ENCODE measurements at regions not wholly inside any gene's neighbourhood (a gene's known extent, or its start where the extent isn't known, plus 50 kb on each side); places are given as distances from the start of the nearest gene placed in this dataset.

DNA sequence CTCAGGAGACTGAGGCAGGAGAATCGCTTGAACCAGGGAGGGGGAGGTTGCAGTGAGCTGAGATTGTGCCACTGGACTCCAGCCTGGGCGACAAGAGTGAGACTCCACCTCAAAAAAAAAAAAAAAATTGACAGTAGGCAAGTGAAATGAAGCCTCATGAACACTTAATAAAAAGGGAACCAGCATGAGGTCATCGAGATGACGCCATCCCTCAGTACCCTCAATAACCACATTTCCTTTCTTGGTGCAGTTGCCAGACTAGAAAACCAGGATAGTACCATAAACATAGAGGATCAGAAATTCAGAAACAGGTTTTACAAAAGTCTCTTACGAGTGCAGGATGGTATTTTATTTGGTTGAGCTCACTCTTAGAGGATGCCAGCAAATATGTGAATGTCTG is 584.1 kb downstream of the MAFB start:
- DNase-seq (ENCODE audit: low read depth in 4 of 6, low spot score in 6 of 6), result no peak
- H3K27me3 ChIP-seq (ENCODE audit: control insufficient read depth, insufficient read depth, low read length), result no peaks in the 10 kb centered on the region
- no CpG with 5 or more reads among the region's 5 CpGs for WGBS (ENCODE audit: insufficient coverage)
- H3K4me1 ChIP-seq (ENCODE audit: control insufficient read depth, insufficient read depth, low read length), result no peaks in the 10 kb centered on the region
- H3K9me3 ChIP-seq (ENCODE audit: control insufficient read depth, insufficient read depth, low read length), result no peaks in the 10 kb centered on the region
- H3K36me3 ChIP-seq (ENCODE audit: control insufficient read depth, insufficient read depth, low read length), result no peaks in the 10 kb centered on the region
- no peak overlapping the region for H3K4me3 ChIP-seq (ENCODE audit: low read depth, low read length)
- H3K27ac ChIP-seq (ENCODE audit: low read depth, low read length), result no peak overlapping the region

DNA sequence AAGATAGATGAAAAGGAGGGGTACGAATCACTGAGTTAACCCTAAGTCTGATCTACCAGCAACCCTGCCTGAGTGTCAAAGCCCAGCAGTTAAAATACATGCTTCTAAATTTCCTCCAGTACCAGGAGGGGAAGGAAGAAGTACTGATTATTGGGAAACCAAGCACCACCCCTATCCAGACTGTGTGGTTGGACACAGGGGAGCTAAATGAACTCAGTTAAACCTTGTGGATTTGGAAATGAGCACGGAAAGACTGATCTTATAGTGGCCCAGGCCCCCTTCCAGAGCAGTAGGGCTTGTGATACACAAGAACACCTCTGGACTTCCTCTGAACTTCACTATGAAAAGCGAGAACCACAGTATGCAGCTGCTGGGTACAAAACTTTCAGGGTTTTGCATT is 585.6 kb downstream of the MAFB start:
- WGBS (ENCODE audit: insufficient coverage), result 94% methylated on average over 2 of the region's 3 CpGs
- DNase-seq (ENCODE audit: low read depth in 4 of 6, low spot score in 6 of 6), result no peak
- no peak overlapping the region for H3K27ac ChIP-seq (ENCODE audit: low read depth, low read length)
- no peaks in the 10 kb centered on the region for H3K4me1 ChIP-seq (ENCODE audit: control insufficient read depth, insufficient read depth, low read length)
- no peaks in the 10 kb centered on the region for H3K36me3 ChIP-seq (ENCODE audit: control insufficient read depth, insufficient read depth, low read length)
- no peaks in the 10 kb centered on the region for H3K9me3 ChIP-seq (ENCODE audit: control insufficient read depth, insufficient read depth, low read length)
- H3K27me3 ChIP-seq (ENCODE audit: control insufficient read depth, insufficient read depth, low read length), result no peaks in the 10 kb centered on the region
- H3K4me3 ChIP-seq (ENCODE audit: low read depth, low read length), result no peak overlapping the region

DNA sequence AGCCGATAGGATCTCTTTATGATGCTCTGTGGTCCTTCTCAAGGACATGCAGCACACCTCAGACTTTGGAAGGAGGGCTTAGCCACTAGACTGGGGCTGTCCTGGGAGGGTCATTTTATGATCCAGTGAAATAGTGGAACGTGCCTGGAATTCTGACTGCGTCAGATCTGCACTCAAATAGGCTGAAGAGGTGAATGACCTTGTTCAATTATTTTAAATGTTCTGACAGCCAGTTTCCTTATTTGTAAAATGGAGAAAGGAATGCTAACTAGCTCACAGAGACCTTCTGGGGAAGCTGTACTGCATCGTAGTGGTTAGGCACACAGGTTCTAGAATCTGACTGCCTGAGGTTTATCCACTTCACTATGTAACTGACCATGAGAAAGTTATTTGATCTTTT is 587.5 kb downstream of the MAFB start:
- H3K27ac ChIP-seq (ENCODE audit: low read depth, low read length), result no peak overlapping the region
- WGBS (ENCODE audit: insufficient coverage), result 67% methylated on average over 3 of the region's 4 CpGs

DNA sequence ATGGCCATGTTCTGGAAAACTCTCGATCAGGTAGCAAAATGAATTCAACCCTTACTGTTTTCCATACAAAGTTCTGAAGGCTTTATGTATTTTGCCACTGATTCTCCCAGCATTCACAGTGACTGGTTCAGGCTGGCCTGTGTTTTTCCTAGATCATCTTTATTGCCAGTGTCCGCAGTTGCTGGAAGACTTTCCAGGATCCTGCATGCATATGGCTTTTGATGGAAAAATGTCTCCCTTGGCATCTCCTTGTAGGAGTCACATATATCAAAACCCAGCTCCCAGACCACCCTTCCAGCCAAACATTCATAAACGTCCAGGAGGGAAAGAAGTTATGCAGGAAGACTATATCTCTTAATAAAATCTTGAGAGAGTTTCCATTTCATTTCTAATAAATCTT is 588.8 kb downstream of the MAFB start:
- peak in 1 of 6 donors; percentile 9 for DNase-seq (ENCODE audit: low read depth in 4 of 6, low spot score in 6 of 6)
- no peaks in the 10 kb centered on the region for H3K9me3 ChIP-seq (ENCODE audit: control insufficient read depth, insufficient read depth, low read length)
- no peak overlapping the region for H3K27ac ChIP-seq (ENCODE audit: low read depth, low read length)
- H3K27me3 ChIP-seq (ENCODE audit: control insufficient read depth, insufficient read depth, low read length), result no peaks in the 10 kb centered on the region
- 92% methylated on average over 2 of the region's 3 CpGs for WGBS (ENCODE audit: insufficient coverage)
- no peaks in the 10 kb centered on the region for H3K4me1 ChIP-seq (ENCODE audit: control insufficient read depth, insufficient read depth, low read length)
- no peak overlapping the region for H3K4me3 ChIP-seq (ENCODE audit: low read depth, low read length)
- no peaks in the 10 kb centered on the region for H3K36me3 ChIP-seq (ENCODE audit: control insufficient read depth, insufficient read depth, low read length)

More for the DNA sequence above, 587.5 kb downstream of the MAFB start:
- DNase-seq (ENCODE audit: low read depth in 4 of 6, low spot score in 6 of 6), result peak in 1 of 6 donors; percentile 9
- Histone ChIP-seq H3K4me1 (ENCODE audit: control insufficient read depth, insufficient read depth, low read length) (no peaks in the 10 kb centered on the region), H3K4me3 (ENCODE audit: low read depth, low read length) (no peak overlapping the region), H3K27me3 (ENCODE audit: control insufficient read depth, insufficient read depth, low read length) (no peaks in the 10 kb centered on the region), H3K36me3 (ENCODE audit: control insufficient read depth, insufficient read depth, low read length) (no peaks in the 10 kb centered on the region), H3K9me3 (ENCODE audit: control insufficient read depth, insufficient read depth, low read length) (no peaks in the 10 kb centered on the region)

DNA sequence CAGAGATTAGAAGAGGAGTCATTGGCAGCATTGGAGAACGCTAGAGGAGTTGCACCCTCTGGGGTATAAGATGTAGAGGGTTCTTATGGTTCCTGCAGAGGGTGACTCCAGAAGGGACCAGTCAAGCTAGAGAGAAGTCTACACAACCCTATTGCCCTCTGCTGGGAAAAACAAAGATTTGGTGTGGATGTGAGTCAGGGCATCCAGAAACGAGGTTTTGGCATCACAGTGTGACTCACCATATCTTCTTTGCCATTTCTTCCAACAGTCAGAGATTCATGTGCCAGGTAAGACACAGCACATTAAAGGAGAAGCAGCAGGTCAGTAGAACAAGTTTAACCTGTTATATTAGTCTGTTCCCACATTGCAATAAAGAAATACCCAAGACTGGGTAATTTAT is 598.8 kb downstream of the MAFB start:
- Histone ChIP-seq H3K4me1 (ENCODE audit: control insufficient read depth, insufficient read depth, low read length) (no peaks in the 10 kb centered on the region), H3K9me3 (ENCODE audit: control insufficient read depth, insufficient read depth, low read length) (peaks cover 4% of the 10 kb centered on the region), H3K4me3 (ENCODE audit: low read depth, low read length) (no peak overlapping the region), H3K27ac (ENCODE audit: low read depth, low read length) (no peak overlapping the region), H3K27me3 (ENCODE audit: control insufficient read depth, insufficient read depth, low read length) (no peaks in the 10 kb centered on the region), H3K36me3 (ENCODE audit: control insufficient read depth, insufficient read depth, low read length) (no peaks in the 10 kb centered on the region)
- DNase-seq (ENCODE audit: low read depth in 4 of 6, low spot score in 6 of 6), result no peak
- WGBS (ENCODE audit: insufficient coverage), result 14% methylated on average over 1 of the region's 2 CpGs

DNA sequence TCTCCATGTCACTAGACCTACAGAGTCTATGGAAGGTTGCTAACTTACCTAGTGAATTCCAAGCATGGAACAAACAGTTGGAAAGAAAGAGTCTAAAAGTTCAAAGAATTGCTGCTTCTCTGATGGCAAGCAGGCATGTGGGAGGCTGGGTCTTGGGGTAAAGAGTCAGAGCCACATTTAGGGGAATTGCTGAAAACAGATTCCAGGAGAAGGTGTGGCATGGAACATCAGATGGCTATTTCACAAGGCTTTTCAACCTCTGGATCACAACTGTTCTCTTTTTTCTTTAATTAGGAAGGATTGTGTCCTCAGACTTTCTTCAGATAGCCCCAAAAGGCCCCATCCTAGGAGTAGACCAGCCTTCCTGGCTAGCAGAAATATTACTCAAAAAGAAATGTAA is 601.5 kb downstream of the MAFB start:
- Histone ChIP-seq H3K27me3 (ENCODE audit: control insufficient read depth, insufficient read depth, low read length) (no peaks in the 10 kb centered on the region), H3K9me3 (ENCODE audit: control insufficient read depth, insufficient read depth, low read length) (peaks cover 4% of the 10 kb centered on the region), H3K4me3 (ENCODE audit: low read depth, low read length) (no peak overlapping the region), H3K4me1 (ENCODE audit: control insufficient read depth, insufficient read depth, low read length) (no peaks in the 10 kb centered on the region), H3K27ac (ENCODE audit: low read depth, low read length) (no peak overlapping the region), H3K36me3 (ENCODE audit: control insufficient read depth, insufficient read depth, low read length) (no peaks in the 10 kb centered on the region)
- DNase-seq (ENCODE audit: low read depth in 4 of 6, low spot score in 6 of 6), result no peak

DNA sequence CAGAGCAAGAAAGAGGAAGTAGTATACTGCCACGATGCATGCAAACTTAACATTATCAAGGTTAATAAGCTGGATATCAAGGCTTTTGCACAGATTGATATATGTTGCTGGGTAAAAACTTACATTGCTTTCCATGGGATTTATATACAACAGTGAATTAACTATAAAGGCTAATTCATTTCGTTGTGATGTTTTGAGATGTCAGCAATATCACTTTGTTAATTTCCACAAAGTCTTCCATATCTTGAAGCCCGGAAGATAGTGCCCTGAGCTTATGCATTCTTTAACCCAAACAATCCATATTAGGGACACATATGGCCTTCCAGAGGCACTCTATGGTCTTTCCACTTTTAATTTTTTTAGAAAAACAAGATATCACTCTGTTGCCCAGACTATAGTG is 603.5 kb downstream of the MAFB start:
- WGBS (ENCODE audit: insufficient coverage), result 100% methylated on average over 1 of the region's 3 CpGs
- no peak for DNase-seq (ENCODE audit: low read depth in 4 of 6, low spot score in 6 of 6)
- Histone ChIP-seq H3K27ac (ENCODE audit: low read depth, low read length) (no peak overlapping the region), H3K9me3 (ENCODE audit: control insufficient read depth, insufficient read depth, low read length) (no peaks in the 10 kb centered on the region), H3K4me3 (ENCODE audit: low read depth, low read length) (no peak overlapping the region), H3K36me3 (ENCODE audit: control insufficient read depth, insufficient read depth, low read length) (no peaks in the 10 kb centered on the region), H3K4me1 (ENCODE audit: control insufficient read depth, insufficient read depth, low read length) (no peaks in the 10 kb centered on the region), H3K27me3 (ENCODE audit: control insufficient read depth, insufficient read depth, low read length) (no peaks in the 10 kb centered on the region)

DNA sequence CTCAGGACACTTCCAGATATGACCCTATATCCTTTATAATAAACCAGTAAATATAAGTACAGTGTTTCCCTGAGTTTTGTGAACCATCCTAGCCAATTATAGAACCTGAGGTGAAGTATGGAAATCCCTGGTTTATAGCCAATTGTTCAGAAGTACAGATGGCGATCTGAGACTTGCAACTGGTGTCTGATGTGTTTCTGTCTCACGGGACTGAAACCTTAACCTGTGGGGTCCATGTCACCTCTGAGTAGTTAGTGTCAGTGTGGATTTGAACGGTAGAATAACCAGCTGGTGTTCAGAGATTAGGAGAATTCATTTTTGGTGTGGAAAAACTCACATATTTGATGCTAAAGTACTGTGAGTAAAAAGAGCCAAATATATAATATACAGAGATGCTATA is 606.6 kb downstream of the MAFB start:
- DNase-seq (ENCODE audit: low read depth in 4 of 6, low spot score in 6 of 6), result no peak
- Histone ChIP-seq H3K4me3 (ENCODE audit: low read depth, low read length) (no peak overlapping the region), H3K27ac (ENCODE audit: low read depth, low read length) (no peak overlapping the region), H3K27me3 (ENCODE audit: control insufficient read depth, insufficient read depth, low read length) (no peaks in the 10 kb centered on the region), H3K36me3 (ENCODE audit: control insufficient read depth, insufficient read depth, low read length) (no peaks in the 10 kb centered on the region), H3K9me3 (ENCODE audit: control insufficient read depth, insufficient read depth, low read length) (no peaks in the 10 kb centered on the region), H3K4me1 (ENCODE audit: control insufficient read depth, insufficient read depth, low read length) (no peaks in the 10 kb centered on the region)
- 91% methylated on average over 2 of the region's 3 CpGs for WGBS (ENCODE audit: insufficient coverage)

DNA sequence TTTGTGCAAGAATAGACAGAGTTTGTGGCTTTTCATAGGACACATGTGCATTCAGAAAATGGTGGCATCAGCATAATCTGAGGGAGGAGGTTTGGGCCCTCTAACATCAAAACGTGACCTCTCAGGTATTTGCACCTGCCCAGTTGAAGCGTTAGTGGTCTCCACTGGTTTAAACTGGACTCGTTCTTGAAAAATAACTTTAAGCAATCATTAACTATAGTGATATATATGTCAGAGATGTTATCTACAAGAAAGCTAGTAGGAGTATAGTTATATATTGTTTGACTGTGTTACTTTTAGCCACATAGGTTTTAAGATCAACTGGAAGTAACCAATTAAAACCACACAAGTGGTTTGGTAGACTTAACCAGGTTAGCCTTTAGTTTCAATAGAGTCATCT is 607.4 kb downstream of the MAFB start:
- H3K27me3 ChIP-seq (ENCODE audit: control insufficient read depth, insufficient read depth, low read length), result no peaks in the 10 kb centered on the region
- H3K27ac ChIP-seq (ENCODE audit: low read depth, low read length), result no peak overlapping the region
- no peak overlapping the region for H3K4me3 ChIP-seq (ENCODE audit: low read depth, low read length)
- no CpG with 5 or more reads among the region's 3 CpGs for WGBS (ENCODE audit: insufficient coverage)
- no peaks in the 10 kb centered on the region for H3K36me3 ChIP-seq (ENCODE audit: control insufficient read depth, insufficient read depth, low read length)
- no peaks in the 10 kb centered on the region for H3K4me1 ChIP-seq (ENCODE audit: control insufficient read depth, insufficient read depth, low read length)
- DNase-seq (ENCODE audit: low read depth in 4 of 6, low spot score in 6 of 6), result no peak
- H3K9me3 ChIP-seq (ENCODE audit: control insufficient read depth, insufficient read depth, low read length), result no peaks in the 10 kb centered on the region

DNA sequence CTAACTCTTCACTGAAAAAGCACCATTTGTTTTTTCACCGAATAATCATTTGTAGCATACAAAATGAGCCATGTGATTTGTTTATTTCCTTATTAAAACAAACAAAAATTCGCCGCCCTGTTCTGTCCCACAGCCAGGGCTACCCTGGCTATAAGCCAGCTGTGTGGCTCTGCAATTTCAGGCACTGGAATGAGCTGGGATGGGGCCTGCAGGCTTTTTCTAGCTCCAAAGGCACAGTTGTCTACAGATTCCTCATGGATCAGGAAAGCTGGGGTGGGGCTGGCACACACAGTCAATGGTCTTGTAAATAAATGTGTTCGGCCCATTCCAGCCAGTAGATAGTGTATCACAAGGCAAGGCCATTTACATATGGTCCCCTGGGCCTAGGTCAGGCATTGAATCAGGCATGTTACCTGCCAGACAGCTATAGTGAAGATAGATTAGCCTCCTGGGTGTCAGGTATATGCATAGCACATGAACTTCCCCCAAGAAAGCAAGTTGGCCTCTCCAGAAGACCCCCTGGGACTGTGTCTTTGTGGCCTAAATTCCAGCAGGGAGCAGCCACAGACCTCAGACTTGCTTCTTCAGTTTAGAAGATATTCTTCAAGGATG is 608.9 kb downstream of the MAFB start:
- WGBS (ENCODE audit: insufficient coverage), result 63% methylated on average over 3 of the region's 4 CpGs
- Histone ChIP-seq H3K4me3 (ENCODE audit: low read depth, low read length) (no peak overlapping the region), H3K9me3 (ENCODE audit: control insufficient read depth, insufficient read depth, low read length) (no peaks in the 10 kb centered on the region), H3K36me3 (ENCODE audit: control insufficient read depth, insufficient read depth, low read length) (no peaks in the 10 kb centered on the region), H3K4me1 (ENCODE audit: control insufficient read depth, insufficient read depth, low read length) (no peaks in the 10 kb centered on the region), H3K27ac (ENCODE audit: low read depth, low read length) (no peak overlapping the region), H3K27me3 (ENCODE audit: control insufficient read depth, insufficient read depth, low read length) (no peaks in the 10 kb centered on the region)
- peak in 1 of 6 donors; percentile 31 for DNase-seq (ENCODE audit: low read depth in 4 of 6, low spot score in 6 of 6)
